H1 (cell line): ENCODE measurements at regions not wholly inside any gene's neighbourhood (a gene's known extent, or its start where the extent isn't known, plus 50 kb on each side); places are given as distances from the start of the nearest gene placed in this dataset.

Experiments used
- POLR2A ChIP-seq, 2 experiments: IDR thresholded peaks; 1 replicate in 1 of 2; 2 replicates in 1 of 2; pipeline ENCODE4 v1.6.1; 2011; ENCODE audit warnings: low read depth in 2 of 2, low read length in 2 of 2, mild to moderate bottlenecking in 2 of 2; ENCODE audit errors: control extremely low read depth in 1 of 2
- SIN3A ChIP-seq, 2 experiments: IDR thresholded peaks in 1 of 2; conservative IDR thresholded peaks in 1 of 2; 2 replicates each; pipeline ENCODE4 v1.6.1; 2011 to 2012; ENCODE audit warnings: low read length in 2 of 2, improper control_type of control experiment in 1 of 2, low read depth in 1 of 2, mild to moderate bottlenecking in 1 of 2
- YY1 ChIP-seq: IDR thresholded peaks from 2 replicates; pipeline ENCODE4 v1.6.1; 2011; ENCODE audit warnings: low read depth, mild to moderate bottlenecking, low read length
- TF ChIP-seq, protein P1 (sequence below): IDR thresholded peaks from 2 replicates; pipeline ENCODE4 v1.6.1; 2011; ENCODE audit warnings: low read depth, mild to moderate bottlenecking, low read length; ENCODE audit not compliant: insufficient read depth

DNA sequence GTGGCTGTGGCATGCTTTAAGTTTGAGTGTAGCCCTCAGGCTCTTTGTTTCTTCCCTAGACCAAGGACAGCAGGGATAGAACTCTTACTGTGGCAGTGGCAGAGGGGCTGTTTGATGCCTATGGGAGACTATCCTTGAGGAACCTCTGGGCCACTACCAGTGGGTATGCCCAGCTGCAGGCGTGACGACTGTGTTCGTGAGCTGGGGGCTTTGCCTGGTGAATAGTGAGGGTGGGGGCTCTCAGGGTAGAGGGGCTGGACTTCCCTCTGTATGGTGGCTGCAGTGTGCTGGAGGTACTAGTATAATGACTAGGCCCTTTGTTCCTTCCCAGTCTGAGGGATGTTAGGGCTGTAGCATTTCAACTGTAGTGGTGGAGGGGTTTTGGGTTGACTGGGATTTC is 1242.0 kb downstream of the KHDRBS2 start (continued):
- no peak for TF ChIP-seq SIN3A (conservative IDR thresholded peaks at IDR 0.05 in 1 of 2, IDR thresholded peaks at IDR 0.05 in 1 of 2; ENCODE audit: low read depth in 1 of 2, low read length in 2 of 2)
- no peak for TF ChIP-seq POLR2A (IDR thresholded peaks at IDR 0.05; ENCODE audit: control extremely low read depth in 1 of 2, low read depth in 2 of 2, low read length in 2 of 2)
- no peak for TF ChIP-seq YY1
- TF ChIP-seq, protein P1, sequence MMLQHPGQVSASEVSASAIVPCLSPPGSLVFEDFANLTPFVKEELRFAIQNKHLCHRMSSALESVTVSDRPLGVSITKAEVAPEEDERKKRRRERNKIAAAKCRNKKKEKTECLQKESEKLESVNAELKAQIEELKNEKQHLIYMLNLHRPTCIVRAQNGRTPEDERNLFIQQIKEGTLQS: no peak
